Heart left ventricle (tissue), 16 donors: ENCODE measurements at regions not wholly inside any gene's neighbourhood (a gene's known extent, or its start where the extent isn't known, plus 50 kb on each side); places are given as distances from the start of the nearest gene placed in this dataset.

ENCODE experiments used
- ATAC-seq, 4 donors: fragments of 200-7000 bp; cut with Tn5 transposase; one replicate each; pipeline ENCODE4 v1.9.1; 2020 to 2022; ENCODE audit warnings: moderate library complexity in 4 of 4, mild to moderate bottlenecking in 3 of 4, moderate number of reproducible peaks in 1 of 4
- DNase-seq, 5 donors: peaks; one replicate each; pipeline ENCODE4 v3.0.0-alpha.2; 2020
- H3K27ac ChIP-seq, 12 donors: fragments of 200-600 bp; sonication (generic) in 4 of 12; one replicate each; pipeline versions ENCODE4 v1.5.0 to v1.8.0; 2016 to 2022; ENCODE audit warnings: mild to moderate bottlenecking in 2 of 12
- H3K27me3 ChIP-seq, 9 donors: fragments of 200-600 bp; sonication (generic) in 2 of 9; one replicate each; pipeline versions ENCODE4 v1.5.1 to v1.8.0; 2016 to 2022; ENCODE audit warnings: mild to moderate bottlenecking in 3 of 9
- H3K36me3 ChIP-seq, 9 donors: fragments of 200-600 bp; sonication (generic) in 2 of 9; one replicate each; pipeline versions ENCODE4 v1.5.0 to v1.8.0; 2018 to 2022; ENCODE audit warnings: mild to moderate bottlenecking in 2 of 9
- H3K4me1 ChIP-seq, 12 donors: fragments of 200-600 bp; sonication (generic) in 4 of 12; one replicate each; pipeline versions ENCODE4 v1.5.0 to v1.8.0; 2016 to 2022; ENCODE audit warnings: mild to moderate bottlenecking in 3 of 12
- H3K4me3 ChIP-seq, 12 donors: fragments of 200-600 bp; sonication (generic) in 4 of 12; one replicate each; pipeline versions ENCODE4 v1.5.0 to v1.8.0; 2017 to 2022; ENCODE audit warnings: mild to moderate bottlenecking in 9 of 12, moderate library complexity in 4 of 12
- H3K9me3 ChIP-seq, 12 donors: fragments of 200-600 bp; sonication (generic) in 4 of 12; one replicate each; pipeline versions ENCODE4 v1.5.0 to v1.8.0; 2016 to 2022; ENCODE audit warnings: mild to moderate bottlenecking in 1 of 12
- POLR2A ChIP-seq, 2 donors: fragments of 450-650 bp; IDR thresholded peaks; one replicate each; pipeline ENCODE4 v1.6.1; 2017; ENCODE audit warnings: antibody characterized with exemption in 2 of 2, mild to moderate bottlenecking in 2 of 2, moderate library complexity in 2 of 2
- WGBS, 4 donors: extraction: QIAGEN DNeasy Blood & Tissue Kit in 2 of 4; methylation state at CpG; one replicate each; pipeline versions ENCODE4 v1.1.5 to v1.1.7; 2013 to 2018; 5-methylcytosine and 5-hydroxymethylcytosine counted together
- intact Hi-C, 10 donors: fragments of 100-400 bp; cut with DNase I; formaldehyde crosslinking; loops; one replicate each; pipeline versions ENCODE4 v1.11.1 to v1.14.2; 2022
- TF ChIP-seq, protein P1 (sequence below), 12 donors: fragments of 200-600 bp; sonication (generic) in 4 of 12; IDR thresholded peaks; one replicate each; pipeline versions ENCODE4 v1.5.0 to v1.8.0; 2018 to 2022; ENCODE audit warnings: antibody characterized with exemption in 12 of 12, mild to moderate bottlenecking in 5 of 12
- donor health status: ischemic (EF 13 %, LVEDD 7.1; RV severe dilation, severe dysfunction).
- donor health status: healthy with polysubstance abuse.
- donor health status: DM: no; HTN: yes; CAD: no.
- donor health status: DM: no; HTN: no; CAD: no.
- donor health status: ischemic (EF 25% LVEDD 6.9; RV normal size, moderate dysfunction).
- donor health status: ischemic (EF 25% LVEDD 5.7; RV mildly dilated, moderate dysfunction).
- donor health status: healthy.
- donor health status: DM: yes; HTN: yes; CAD: no.
- donor health status: ischemic (EF 35%, LVEDD 5.7; RV mildly dilated, moderate dysfunction).
- donor health status: nonischemic (EF 11% LVEDD 7.7; RV severe dilation, severe dysfunction).
- donor health status: DM: yes; HTN: yes; CAD: no.
- donor health status: PGD.
- donor health status: ischemic (EF 29% LVEDD 5.4; RV normal size, mild dysfunction).
- donor health status: nonischemic (EF 23%, LVEDD 6.1; RV moderate dilation, normal function).

DNA sequence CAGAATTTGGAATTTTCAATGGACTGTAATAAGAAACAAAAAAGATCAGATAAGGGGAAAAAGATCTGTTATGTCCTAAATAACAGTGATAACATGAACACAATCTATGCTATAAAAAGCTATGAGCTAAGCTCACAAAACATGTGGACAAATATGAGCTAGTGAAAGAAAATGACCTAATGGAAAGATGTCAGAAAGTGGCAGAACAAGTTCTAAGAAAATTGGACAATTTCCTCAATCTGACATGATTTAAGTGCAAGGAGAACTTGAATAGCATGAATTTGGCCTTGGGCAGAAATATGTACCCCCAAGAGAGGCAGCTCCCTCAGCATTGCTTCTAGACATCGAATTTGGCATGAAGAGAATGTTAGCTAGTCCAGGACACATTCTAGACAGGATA is 212.0 kb upstream of the PGR start:
- H3K4me3 ChIP-seq: no peak overlapping the region
- H3K27ac ChIP-seq: no peak overlapping the region
- WGBS, 4 donors: 24 to 53% (median 43%) methylated on average over 1 of the region's 1 CpG
- ATAC-seq: no peak
- DNase-seq: no peak
- H3K36me3 ChIP-seq: no peaks in the 10 kb centered on the region
- no peaks in the 10 kb centered on the region for H3K9me3 ChIP-seq
- no peaks in the 10 kb centered on the region for H3K27me3 ChIP-seq
- no peaks in the 10 kb centered on the region for H3K4me1 ChIP-seq
- intact Hi-C loops: no loop called here
- TF ChIP-seq, protein P1, sequence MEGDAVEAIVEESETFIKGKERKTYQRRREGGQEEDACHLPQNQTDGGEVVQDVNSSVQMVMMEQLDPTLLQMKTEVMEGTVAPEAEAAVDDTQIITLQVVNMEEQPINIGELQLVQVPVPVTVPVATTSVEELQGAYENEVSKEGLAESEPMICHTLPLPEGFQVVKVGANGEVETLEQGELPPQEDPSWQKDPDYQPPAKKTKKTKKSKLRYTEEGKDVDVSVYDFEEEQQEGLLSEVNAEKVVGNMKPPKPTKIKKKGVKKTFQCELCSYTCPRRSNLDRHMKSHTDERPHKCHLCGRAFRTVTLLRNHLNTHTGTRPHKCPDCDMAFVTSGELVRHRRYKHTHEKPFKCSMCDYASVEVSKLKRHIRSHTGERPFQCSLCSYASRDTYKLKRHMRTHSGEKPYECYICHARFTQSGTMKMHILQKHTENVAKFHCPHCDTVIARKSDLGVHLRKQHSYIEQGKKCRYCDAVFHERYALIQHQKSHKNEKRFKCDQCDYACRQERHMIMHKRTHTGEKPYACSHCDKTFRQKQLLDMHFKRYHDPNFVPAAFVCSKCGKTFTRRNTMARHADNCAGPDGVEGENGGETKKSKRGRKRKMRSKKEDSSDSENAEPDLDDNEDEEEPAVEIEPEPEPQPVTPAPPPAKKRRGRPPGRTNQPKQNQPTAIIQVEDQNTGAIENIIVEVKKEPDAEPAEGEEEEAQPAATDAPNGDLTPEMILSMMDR (IDR thresholded peaks at IDR 0.05): no peak
- TF ChIP-seq POLR2A (IDR thresholded peaks at IDR 0.05): no peak

DNA sequence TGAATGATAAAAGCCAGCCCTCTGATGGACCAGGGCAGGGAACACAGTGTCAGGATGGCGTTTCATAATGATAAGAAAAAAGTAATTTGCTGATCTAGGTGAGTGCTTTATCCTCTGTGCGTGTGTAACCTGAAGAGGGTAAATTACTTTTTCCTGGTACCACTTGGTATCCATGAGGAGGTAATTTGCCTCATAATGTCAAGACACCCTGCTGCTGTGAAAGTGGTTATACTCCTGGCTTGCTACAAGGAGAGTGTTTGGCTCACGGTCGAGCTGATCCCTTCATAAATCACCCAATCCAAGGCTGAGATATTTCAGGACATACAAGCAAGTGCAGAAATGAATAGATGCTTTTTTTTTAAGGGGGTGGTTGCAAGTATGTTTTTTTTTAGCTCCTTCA is 207.2 kb upstream of the PGR start:
- no peak for TF ChIP-seq POLR2A (IDR thresholded peaks at IDR 0.05)
- TF ChIP-seq, protein P1 (IDR thresholded peaks at IDR 0.05): no peak
- H3K4me3 ChIP-seq: no peak overlapping the region
- ATAC-seq: no peak

DNA sequence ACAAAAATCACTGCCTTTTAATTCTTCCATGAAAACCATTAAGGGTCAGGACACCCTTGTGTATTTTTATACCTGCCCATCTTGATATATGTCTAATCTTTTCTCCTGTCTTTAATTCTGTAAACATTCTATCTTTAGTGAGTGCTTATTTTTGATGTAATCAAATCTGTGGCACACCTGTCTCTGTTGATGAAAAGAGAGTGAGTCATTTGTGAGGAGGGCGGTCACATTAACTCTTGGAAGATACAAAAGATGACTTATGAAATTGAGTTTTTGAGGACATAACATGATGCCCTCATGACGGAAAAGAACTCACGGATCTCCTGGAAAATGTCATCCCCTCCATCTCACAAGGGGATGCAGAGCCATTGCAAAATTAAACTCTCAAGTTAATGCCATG is 206.5 kb upstream of the PGR start:
- WGBS, 4 donors: 61 to 83% (median 77%) methylated on average over 3 of the region's 3 CpGs
- H3K27me3 ChIP-seq: no peaks in the 10 kb centered on the region
- no peak overlapping the region for H3K4me3 ChIP-seq
- H3K36me3 ChIP-seq: no peaks in the 10 kb centered on the region
- DNase-seq (no peak), ATAC-seq (no peak)
- no peak overlapping the region for H3K27ac ChIP-seq
- intact Hi-C loops: no loop called here
- TF ChIP-seq, protein P1 (IDR thresholded peaks at IDR 0.05): no peak
- TF ChIP-seq POLR2A (IDR thresholded peaks at IDR 0.05): no peak
- H3K9me3 ChIP-seq: peaks cover 0 to 3% (median 0%) of the 10 kb centered on the region in 12 donors
- H3K4me1 ChIP-seq: no peaks in the 10 kb centered on the region

More for the DNA sequence above, 207.2 kb upstream of the PGR start:
- H3K4me1 ChIP-seq: no peaks in the 10 kb centered on the region
- no peaks in the 10 kb centered on the region for H3K27me3 ChIP-seq
- DNase-seq: no peak
- no peaks in the 10 kb centered on the region for H3K36me3 ChIP-seq
- intact Hi-C loops: no loop called here
- no peak overlapping the region for H3K27ac ChIP-seq
- peaks cover 0 to 3% (median 0%) of the 10 kb centered on the region in 12 donors for H3K9me3 ChIP-seq
- WGBS, 4 donors: 29 to 50% (median 46%) methylated on average over 4 of the region's 4 CpGs

DNA sequence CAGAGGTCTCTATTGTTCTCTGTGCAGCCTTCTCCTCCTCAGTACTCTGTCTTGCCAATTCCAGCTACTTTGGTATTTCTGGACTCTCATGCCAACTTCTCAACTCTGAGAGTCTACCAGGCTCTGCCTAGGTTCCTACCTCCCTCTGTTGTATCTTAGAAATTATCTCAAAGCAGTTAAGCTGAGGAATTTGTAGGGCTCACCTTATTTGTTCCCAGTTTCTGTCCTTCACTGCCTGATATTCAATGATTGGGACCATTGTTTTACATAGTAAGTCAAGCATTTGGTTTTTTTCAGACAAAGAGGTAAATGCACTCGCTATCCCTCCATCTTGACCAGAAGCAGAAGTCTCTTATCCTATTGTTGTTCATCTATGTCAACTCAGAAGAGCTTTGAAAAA is 205.0 kb upstream of the PGR start:
- H3K4me1 ChIP-seq: no peaks in the 10 kb centered on the region

More for the DNA sequence above, 205.0 kb upstream of the PGR start:
- Histone ChIP-seq H3K36me3 (no peaks in the 10 kb centered on the region), H3K27ac (no peak overlapping the region), H3K9me3 (peaks cover 0 to 3% (median 0%) of the 10 kb centered on the region in 12 donors), H3K4me3 (no peak overlapping the region), H3K27me3 (no peaks in the 10 kb centered on the region)
- 76 to 87% (median 80%) methylated on average over 1 of the region's 1 CpG for WGBS, 4 donors
- ATAC-seq: no peak
- TF ChIP-seq POLR2A (IDR thresholded peaks at IDR 0.05): no peak
- TF ChIP-seq, protein P1 (IDR thresholded peaks at IDR 0.05): no peak
- DNase-seq: no peak
- intact Hi-C loops: no loop called here
